ENCODE measurements at regions not wholly inside any gene's neighbourhood (a gene's known extent, or its start where the extent isn't known, plus 50 kb on each side); places are given as distances from the start of the nearest gene placed in this dataset.
A peak's percentile ranks its signal among the peaks of the same experiment; 100 is the strongest.

DNA sequence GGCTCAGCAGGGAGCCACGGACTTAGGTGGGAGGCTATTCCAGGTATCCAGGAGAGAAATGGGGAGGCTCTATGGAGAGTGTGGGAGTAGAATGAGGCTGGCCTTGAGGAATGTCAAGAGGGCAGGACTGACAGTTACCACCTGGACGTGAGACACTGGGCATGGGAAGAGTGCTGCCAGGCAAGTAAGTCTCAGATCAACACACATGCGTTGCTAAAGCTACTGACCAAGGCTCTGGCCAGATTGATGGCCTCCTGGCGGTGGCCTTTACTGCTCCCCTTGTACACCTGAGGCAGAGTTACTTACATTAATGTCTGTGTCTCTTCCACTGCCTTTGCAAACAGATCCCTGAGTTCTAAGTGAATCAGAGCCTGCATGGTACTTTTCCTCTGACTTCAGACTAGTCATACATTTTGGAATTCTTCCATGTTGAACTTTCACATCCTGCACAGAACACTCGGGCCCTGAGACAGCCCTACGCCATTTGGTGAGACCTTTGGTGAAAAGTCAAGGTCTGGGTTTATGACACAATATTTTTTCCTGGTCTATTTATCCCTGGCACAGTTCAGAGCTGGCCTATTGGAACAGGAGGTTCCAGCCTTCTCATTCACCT is 398.8 kb upstream of the TRIB2 start:
- Mint-ChIP-seq H3K4me1 (peaks cover 9 to 15% (median 13%) of the 10 kb centered on the region in 3 donors), H3K9me3 (peaks cover 0 to 3% (median 0%) of the 10 kb centered on the region in 3 donors), H3K27ac (no peak overlapping the region), H3K4me3 (no peak overlapping the region), H3K27me3 (peaks cover 1% of the 10 kb centered on the region), H3K36me3 (no peaks in the 10 kb centered on the region)

DNA sequence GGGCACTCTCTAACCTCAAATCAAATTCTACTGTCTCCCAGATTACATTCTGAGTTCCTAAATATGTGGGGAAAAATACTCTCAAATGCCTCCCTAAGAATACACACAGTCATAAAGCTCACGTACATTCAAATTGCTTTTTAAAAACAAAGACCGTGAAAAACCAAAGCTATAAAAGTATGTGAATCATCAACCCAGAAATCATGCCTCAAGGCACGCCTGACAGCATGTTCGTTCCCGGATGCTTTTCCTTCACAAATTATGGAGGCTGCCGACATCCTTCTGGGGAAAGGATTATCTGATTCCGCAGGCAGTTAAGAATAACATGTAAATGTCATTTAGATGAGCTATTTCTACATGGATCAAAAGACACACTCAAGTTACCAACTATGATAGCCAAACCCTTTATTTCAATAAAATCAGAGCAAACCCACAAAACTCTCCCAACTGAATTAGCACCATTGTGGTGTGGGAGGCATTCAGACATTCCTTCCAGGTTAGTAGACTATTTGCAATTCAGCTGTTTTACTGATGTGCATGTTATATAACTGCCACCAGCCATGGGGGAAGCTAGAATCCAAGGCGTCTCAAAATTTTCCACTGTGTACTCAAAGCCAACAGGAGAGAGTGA is 398.2 kb upstream of the TRIB2 start:
- H3K4me1 Mint-ChIP-seq, result peaks cover 9 to 15% (median 13%) of the 10 kb centered on the region in 3 donors
- H3K36me3 Mint-ChIP-seq, result no peaks in the 10 kb centered on the region
- H3K27me3 Mint-ChIP-seq, result peaks cover under 1% of the 10 kb centered on the region
- H3K4me3 Mint-ChIP-seq, result peak overlapping the region in 1 of 4 donors; percentile 55
- no peak overlapping the region for H3K27ac Mint-ChIP-seq
- H3K9me3 Mint-ChIP-seq, result peaks cover 0 to 3% (median 0%) of the 10 kb centered on the region in 3 donors

DNA sequence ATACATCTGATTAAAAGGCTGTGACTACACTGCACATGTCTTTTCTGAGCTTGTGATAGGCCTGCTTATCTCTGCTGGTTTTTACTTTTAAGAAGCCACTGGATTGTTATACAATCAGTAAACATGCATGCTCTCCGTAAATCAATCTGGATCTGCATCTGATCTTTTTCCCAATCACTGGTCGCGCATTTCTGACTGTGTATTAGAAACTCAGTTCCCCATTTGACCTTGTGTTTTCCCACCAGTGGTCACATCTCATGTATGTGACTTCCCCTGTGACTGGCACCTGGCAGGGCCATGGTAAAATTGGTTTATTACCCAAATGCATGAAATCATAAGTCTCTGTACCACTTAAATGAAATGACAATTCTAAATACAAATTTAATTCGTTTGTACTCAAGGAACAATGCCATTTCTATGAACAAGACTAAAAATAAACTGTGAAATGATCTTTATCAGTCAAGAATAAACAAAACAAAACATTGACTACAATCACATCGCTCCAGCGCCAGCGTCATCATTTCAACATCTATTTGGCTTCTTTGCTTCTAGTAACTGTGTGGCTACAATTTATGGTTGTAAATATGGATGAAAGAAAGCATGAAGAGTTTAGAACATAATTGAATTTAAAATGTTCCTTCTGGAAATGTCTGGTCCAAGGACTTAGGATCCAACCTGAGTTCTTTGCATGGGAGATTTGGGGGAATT is 396.6 kb upstream of the TRIB2 start:
- Mint-ChIP-seq H3K27me3 (no peaks in the 10 kb centered on the region), H3K4me3 (peak overlapping the region in 1 of 4 donors; percentile 9), H3K4me1 (peaks cover 8 to 9% (median 8%) of the 10 kb centered on the region in 3 donors), H3K36me3 (no peaks in the 10 kb centered on the region), H3K27ac (no peak overlapping the region), H3K9me3 (peaks cover 0 to 3% (median 0%) of the 10 kb centered on the region in 3 donors)

DNA sequence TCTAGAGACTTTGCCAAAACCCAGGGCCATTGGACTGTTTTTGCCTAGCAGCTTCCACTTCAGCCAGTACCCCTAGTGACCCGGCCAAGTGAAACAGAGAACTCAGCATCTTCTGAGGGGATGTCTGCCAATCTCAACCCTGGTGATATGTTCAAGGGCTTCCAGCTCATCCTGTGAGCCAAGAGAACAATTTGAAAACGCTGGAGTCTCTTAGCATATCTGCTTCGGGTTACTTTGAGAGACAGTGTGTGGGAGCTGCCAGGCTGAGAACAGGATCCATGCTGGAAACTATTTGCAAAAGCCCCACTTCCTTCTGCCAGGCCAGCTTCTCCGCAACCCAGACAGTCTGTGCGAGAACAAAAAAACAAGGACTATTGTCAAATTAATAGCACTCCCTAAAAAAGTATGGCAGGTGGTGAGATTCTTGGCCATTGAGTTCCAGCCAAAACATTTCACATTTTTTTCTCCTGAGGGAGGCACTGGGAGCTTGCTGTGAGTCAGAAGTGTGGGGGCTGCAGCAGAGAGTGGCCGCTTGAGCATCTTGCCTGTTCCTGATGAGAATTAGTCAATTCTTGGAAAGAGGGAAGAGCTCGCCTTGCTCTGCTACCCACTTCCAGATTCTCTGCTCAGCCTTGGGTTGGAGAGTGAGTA is 395.6 kb upstream of the TRIB2 start:
- H3K9me3 Mint-ChIP-seq, result peaks cover 0 to 3% (median 0%) of the 10 kb centered on the region in 3 donors
- no peaks in the 10 kb centered on the region for H3K36me3 Mint-ChIP-seq
- no peaks in the 10 kb centered on the region for H3K27me3 Mint-ChIP-seq
- H3K27ac Mint-ChIP-seq, result no peak overlapping the region
- peaks cover 8 to 9% (median 8%) of the 10 kb centered on the region in 3 donors for H3K4me1 Mint-ChIP-seq
- no peak overlapping the region for H3K4me3 Mint-ChIP-seq

DNA sequence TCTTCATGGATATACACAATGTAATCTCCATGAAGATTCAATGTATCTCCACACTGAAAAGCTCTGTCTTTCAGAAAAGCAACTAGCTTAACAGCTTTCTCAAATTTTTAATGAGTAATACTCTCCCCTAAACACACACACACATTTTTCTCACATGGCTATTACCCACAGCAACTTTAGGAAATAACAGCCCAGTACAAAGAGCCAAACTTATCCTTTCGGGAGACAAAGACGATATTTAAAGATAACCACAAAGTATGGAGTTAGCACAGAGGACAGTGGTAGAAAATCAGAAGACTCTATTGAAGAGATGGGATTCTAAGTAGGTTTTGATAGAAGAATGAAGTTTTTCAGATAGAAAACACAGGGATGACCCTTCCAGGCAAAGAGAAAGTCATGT is 394.9 kb upstream of the TRIB2 start:
- no peak overlapping the region for H3K27ac Mint-ChIP-seq

DNA sequence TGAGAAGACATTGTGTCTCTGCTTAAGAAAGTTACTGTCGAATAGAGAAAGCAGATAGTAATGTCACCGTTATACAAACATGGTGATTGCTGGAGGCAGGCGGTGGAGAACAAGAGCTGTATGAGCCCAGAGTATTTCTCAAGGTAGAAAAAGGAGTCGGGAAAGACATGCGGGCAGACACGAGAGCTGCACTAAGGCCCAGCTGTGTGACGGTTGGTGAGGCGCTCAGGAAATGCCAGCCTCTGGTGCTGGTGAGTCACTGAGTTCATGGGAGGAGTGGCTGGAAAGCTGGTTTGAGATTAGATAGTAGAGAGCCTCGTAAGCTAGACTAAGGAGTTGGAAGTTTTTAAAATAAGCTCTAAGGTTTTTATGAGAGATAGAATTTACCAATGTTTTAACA is 390.9 kb upstream of the TRIB2 start:
- no peaks in the 10 kb centered on the region for H3K27me3 Mint-ChIP-seq
- H3K4me3 Mint-ChIP-seq, result no peak overlapping the region
- H3K4me1 Mint-ChIP-seq, result peaks cover 0 to 4% (median 2%) of the 10 kb centered on the region in 3 donors
- H3K27ac Mint-ChIP-seq, result no peak overlapping the region
- H3K36me3 Mint-ChIP-seq, result no peaks in the 10 kb centered on the region
- H3K9me3 Mint-ChIP-seq, result peaks cover 0 to 3% (median 0%) of the 10 kb centered on the region in 3 donors

More for the DNA sequence above, 394.9 kb upstream of the TRIB2 start:
- Mint-ChIP-seq H3K4me3 (no peak overlapping the region), H3K36me3 (no peaks in the 10 kb centered on the region), H3K9me3 (peaks cover 0 to 3% (median 0%) of the 10 kb centered on the region in 3 donors), H3K4me1 (peaks cover 9 to 10% (median 9%) of the 10 kb centered on the region in 3 donors), H3K27me3 (no peaks in the 10 kb centered on the region)

DNA sequence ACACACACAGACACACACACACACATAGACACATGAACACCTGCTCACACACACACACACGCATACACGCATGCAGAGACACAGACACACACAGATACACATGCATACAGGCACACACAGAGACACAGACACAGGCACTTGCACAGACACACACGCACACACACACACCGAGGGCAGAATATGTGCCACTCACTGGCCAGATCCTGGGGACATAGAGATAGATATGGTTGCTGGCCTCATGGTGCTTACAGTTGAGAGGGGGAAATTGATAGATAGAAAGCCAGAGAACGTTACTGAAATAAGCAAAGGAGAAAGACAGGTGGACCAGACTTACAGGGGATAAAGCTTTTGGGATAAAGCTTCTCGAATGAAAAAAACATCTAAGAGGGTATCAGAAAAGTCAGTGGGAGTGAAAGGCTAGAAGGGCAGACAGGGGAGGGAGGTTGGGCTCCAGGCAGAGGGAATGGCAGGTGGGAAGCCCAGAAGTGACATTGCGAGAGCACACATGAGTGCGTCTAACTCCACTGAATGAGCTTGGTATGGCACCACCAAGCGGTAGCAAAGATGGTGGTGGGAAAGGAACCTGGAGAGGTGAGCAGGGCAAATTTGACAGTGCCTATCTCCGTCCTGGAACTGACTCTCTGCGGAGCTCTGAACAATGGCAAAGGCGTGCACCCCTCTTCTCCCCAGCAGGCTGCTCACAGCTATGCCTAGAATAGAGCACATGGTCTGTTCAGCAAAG is 390.1 kb upstream of the TRIB2 start:
- no peaks in the 10 kb centered on the region for H3K36me3 Mint-ChIP-seq
- peaks cover 2 to 3% (median 3%) of the 10 kb centered on the region in 3 donors for H3K9me3 Mint-ChIP-seq
- H3K4me3 Mint-ChIP-seq, result peak overlapping the region in 1 of 4 donors; percentile 29
- H3K27me3 Mint-ChIP-seq, result no peaks in the 10 kb centered on the region
- no peak overlapping the region for H3K27ac Mint-ChIP-seq
- peaks cover 0 to 4% (median 2%) of the 10 kb centered on the region in 3 donors for H3K4me1 Mint-ChIP-seq

DNA sequence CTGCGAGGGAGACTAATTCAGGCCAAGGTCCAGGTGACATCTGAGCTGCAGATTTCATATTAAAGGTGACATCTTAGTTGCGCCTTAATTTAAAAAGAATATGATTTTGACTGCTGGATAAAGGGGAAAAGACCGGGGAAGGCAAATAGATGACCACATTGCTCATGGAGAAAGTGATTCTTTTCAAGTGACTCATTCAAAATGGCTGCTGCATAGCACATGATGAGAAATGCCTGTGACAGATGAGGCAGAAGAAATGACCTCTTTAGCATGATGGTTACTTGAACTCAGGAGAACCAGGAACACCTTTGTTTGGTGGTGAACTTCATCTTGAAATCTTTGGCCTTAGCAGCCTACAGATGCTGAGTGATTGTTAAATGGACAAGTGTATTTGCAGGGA is 385.8 kb upstream of the TRIB2 start:
- H3K36me3 Mint-ChIP-seq, result peaks cover 1% of the 10 kb centered on the region
- H3K27ac Mint-ChIP-seq, result no peak overlapping the region
- no peak overlapping the region for H3K4me3 Mint-ChIP-seq
- H3K4me1 Mint-ChIP-seq, result peaks cover 0 to 4% (median 2%) of the 10 kb centered on the region in 3 donors
- no peaks in the 10 kb centered on the region for H3K27me3 Mint-ChIP-seq
- peaks cover 0 to 4% (median 2%) of the 10 kb centered on the region in 3 donors for H3K9me3 Mint-ChIP-seq

DNA sequence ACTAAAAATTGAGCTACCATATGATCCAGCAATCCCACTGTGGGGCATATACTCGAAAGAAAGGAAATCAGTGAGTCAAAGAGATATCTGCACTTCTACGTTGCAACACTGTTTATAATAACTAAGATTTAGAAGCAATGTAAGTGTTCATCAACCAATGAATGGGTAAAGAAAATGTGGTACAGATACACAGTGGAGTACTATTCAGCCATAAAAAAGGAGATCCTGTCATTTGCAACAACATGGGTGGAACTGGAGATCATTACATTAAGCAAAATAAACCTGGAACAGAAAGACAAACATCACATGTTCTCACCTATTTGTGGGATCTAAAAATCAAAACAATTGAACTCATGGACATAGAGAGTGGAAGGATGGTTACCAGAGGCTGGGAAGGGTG is 385.0 kb upstream of the TRIB2 start:
- Mint-ChIP-seq H3K27me3 (no peaks in the 10 kb centered on the region), H3K27ac (no peak overlapping the region), H3K4me1 (peaks cover 0 to 2% (median 0%) of the 10 kb centered on the region in 3 donors), H3K4me3 (no peak overlapping the region), H3K9me3 (peaks cover 0 to 4% (median 2%) of the 10 kb centered on the region in 3 donors), H3K36me3 (peaks cover 1% of the 10 kb centered on the region)

DNA sequence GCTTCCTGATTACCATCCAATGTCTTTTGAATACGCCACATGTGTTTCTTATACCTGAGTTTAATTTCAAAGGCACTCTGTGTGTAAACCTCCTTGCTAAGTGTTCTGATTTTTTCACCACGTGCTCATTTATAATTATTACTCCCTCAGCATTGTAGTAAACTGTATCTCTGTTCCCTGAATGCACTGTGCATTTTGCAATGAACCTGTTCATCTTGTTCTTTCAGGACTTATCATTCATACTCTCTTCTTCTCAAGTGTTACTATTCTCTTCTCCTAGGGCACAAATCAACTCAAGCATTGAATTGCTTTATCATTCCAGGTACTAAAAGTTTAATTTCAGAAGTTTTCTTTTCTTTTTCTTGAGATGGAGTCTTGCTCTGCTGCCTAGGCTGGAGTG is 383.4 kb upstream of the TRIB2 start:
- Mint-ChIP-seq H3K9me3 (peaks cover 0 to 4% (median 2%) of the 10 kb centered on the region in 3 donors), H3K4me1 (no peaks in the 10 kb centered on the region), H3K27me3 (no peaks in the 10 kb centered on the region), H3K4me3 (no peak overlapping the region), H3K27ac (peak overlapping the region in 1 of 3 donors; percentile 3), H3K36me3 (peaks cover 1% of the 10 kb centered on the region)

DNA sequence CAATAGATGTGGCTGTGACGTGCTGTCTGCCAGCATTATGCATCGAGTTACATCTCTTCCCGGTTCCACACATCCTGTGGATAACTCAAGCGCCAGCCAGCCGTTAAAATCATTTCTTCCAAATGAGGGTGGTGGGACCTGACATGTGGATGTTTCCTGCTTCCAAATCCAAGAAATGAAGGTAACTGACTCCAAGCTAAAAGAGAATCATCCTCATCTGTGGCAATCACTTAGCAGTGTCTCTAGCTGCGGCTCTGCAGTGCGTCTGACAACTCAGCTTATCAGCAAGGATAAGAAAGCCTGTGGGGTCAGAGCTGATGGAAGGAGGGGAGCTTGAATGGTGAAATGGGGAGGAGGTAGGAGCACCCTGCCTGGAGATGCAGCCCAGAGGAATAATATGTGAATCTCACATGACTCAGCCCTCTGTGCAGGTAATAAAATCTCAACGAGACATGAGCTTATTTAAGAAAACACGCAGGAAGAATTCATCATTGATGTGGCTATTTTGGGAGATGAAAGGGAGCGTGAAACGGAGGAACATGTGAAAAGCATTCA is 382.2 kb upstream of the TRIB2 start:
- Mint-ChIP-seq H3K4me3 (no peak overlapping the region), H3K4me1 (no peaks in the 10 kb centered on the region), H3K9me3 (peaks cover 0 to 4% (median 2%) of the 10 kb centered on the region in 3 donors), H3K27me3 (no peaks in the 10 kb centered on the region), H3K36me3 (peaks cover 1% of the 10 kb centered on the region), H3K27ac (no peak overlapping the region)

DNA sequence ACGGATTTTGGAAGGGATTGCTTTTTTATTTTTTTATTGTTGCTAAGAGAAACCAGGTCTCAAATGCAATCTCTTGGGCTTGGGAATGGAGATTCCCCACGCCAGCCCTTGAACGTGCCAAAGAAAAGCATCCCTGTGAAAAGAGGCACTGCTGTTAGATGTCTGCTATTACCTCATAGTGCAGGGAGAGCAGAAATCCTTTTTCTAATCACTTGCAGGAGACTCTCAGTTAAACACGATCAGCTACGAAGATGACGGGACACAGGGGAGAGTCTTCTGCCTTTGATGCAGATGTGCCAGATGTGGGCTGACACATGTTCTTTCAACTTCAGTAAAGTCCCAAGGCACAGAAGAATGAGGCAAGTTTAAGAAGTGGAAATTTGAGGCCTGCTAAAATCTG is 381.6 kb upstream of the TRIB2 start:
- Mint-ChIP-seq H3K4me1 (no peaks in the 10 kb centered on the region), H3K27ac (no peak overlapping the region), H3K9me3 (peaks cover 0 to 4% (median 2%) of the 10 kb centered on the region in 3 donors), H3K4me3 (no peak overlapping the region), H3K27me3 (no peaks in the 10 kb centered on the region), H3K36me3 (peaks cover 1% of the 10 kb centered on the region)

DNA sequence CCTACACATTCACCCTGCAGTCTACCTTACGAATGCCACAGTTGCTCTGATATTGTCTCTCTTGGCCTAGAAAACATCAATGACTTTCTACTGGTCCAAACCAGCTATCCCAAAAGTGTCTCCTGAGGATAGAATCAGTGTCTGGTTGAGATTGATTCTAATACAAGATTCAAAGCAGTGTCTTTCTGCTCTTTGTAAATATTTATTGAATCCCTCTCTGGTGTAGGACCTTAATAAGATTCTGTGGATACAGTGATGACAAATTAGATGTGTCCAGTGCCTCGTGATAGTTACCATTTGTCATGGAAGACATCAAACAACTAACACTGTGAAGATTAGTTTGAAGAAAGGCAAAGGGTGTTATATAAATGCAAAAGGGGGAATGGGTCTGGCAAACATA is 380.7 kb upstream of the TRIB2 start:
- Mint-ChIP-seq H3K9me3 (peaks cover 0 to 4% (median under 1%) of the 10 kb centered on the region in 3 donors), H3K4me1 (no peaks in the 10 kb centered on the region), H3K36me3 (peaks cover 1% of the 10 kb centered on the region), H3K27ac (no peak overlapping the region), H3K4me3 (no peak overlapping the region), H3K27me3 (no peaks in the 10 kb centered on the region)

All from IgD-negative memory B cell (primary cell).